H1 (cell line): ENCODE measurements at regions not wholly inside any gene's neighbourhood (a gene's known extent, or its start where the extent isn't known, plus 50 kb on each side); places are given as distances from the start of the nearest gene placed in this dataset.

Source experiments
- ASH2L ChIP-seq: fragments of 200-600, 300-600 bp; sonication (generic); IDR thresholded peaks from one replicate; pipeline ENCODE4 v1.7.1; 2017; ENCODE audit warnings: low read length
- GTF2F1 ChIP-seq: IDR thresholded peaks from 2 replicates; pipeline ENCODE4 v1.6.1; 2012; ENCODE audit warnings: low read depth, low read length, improper control_type of control experiment, borderline replicate concordance
- KDM1A ChIP-seq: fragments of 200-600, 300-600 bp; sonication (generic); IDR thresholded peaks from 2 replicates; pipeline ENCODE4 v1.7.1; 2016; ENCODE audit warnings: mild to moderate bottlenecking, low read length, borderline replicate concordance
- RNF2 ChIP-seq: fragments of 200-900, 300-1000 bp; sonication (generic); IDR thresholded peaks from 2 replicates; pipeline ENCODE4 v1.7.1; 2016; ENCODE audit warnings: borderline replicate concordance, low read depth, mild to moderate bottlenecking, antibody characterized with exemption, low read length; ENCODE audit not compliant: poor library complexity, severe bottlenecking; ENCODE audit errors: missing control alignments
- SP4 ChIP-seq: IDR thresholded peaks from 2 replicates; pipeline ENCODE4 v1.6.1; 2012; ENCODE audit warnings: low read length, inconsistent platforms

- TF ChIP-seq GTF2F1 (no peak), KDM1A (no peak), RNF2 (no peak), SP4 (no peak), ASH2L (no peak)
Measured at GRCh38 chr7:155138204-155138603, 68.1 kb downstream of the HTR5A start (continued).
